ENCODE measurements at regions not wholly inside any gene's neighbourhood (a gene's known extent, or its start where the extent isn't known, plus 50 kb on each side); places are given as distances from the start of the nearest gene placed in this dataset.

DNA sequence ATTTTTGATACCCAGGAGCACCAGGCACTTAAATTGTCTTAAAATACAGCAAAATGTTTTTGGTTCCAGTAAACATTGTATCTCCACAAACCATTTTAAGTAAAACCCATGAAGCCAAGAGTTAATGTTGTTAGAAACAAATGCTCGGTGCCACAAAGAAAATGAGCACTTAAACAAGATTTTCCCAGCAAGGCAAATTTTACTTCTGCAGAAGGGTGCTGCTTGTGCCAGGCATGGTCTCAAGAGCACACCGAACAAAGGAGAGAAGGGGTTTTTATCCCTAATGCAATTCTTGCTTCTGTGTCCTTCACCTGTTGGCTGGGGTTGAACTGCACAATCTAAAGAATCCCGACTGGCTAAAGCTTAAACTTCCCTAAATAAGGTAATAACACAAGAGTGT lies 286.7 kb downstream of the ADCYAP1 start:
- DNase-seq = no peak
- 6% methylated on average over 3 of the region's 3 CpGs for WGBS (ENCODE audit: low lambda C conversion rate)
- Histone ChIP-seq H3K9me3 (no peaks in the 10 kb centered on the region), H3K4me2 (no peak overlapping the region), H3F3A (replicated peaks; ENCODE audit: insufficient read depth) (no peaks in the 10 kb centered on the region), H3K27ac (ENCODE audit: low read depth in 2 of 2, low read length in 1 of 2) (no peak overlapping the region), H3K79me2 (ENCODE audit: insufficient read depth) (no peaks in the 10 kb centered on the region), H3K9ac (no peak overlapping the region), H3K9me2 (no peaks in the 10 kb centered on the region), H3K27me3 (ENCODE audit: insufficient read depth) (no peaks in the 10 kb centered on the region), H3K36me3 (replicated peaks in 1 of 2; ENCODE audit: control insufficient read depth in 1 of 2, insufficient read depth in 2 of 2, low read length in 1 of 2) (no peaks in the 10 kb centered on the region), H3K4me1 (ENCODE audit: control insufficient read depth in 1 of 2, insufficient read depth in 2 of 2, low read depth in 1 of 2, low read length in 1 of 2) (no peaks in the 10 kb centered on the region), H2AFZ (ENCODE audit: low read depth) (no peak overlapping the region), H4K20me1 (ENCODE audit: insufficient read depth) (no peaks in the 10 kb centered on the region), H3K4me3 (ENCODE audit: low read depth in 2 of 2, low read length in 1 of 2) (no peak overlapping the region)
- ChIA-PET CTCF (no interaction called here), POLR2A (no interaction called here)
- TF ChIP-seq FOXJ3 (CRISPR knock-in tag; IDR thresholded peaks at IDR 0.05) (no peak), TAF1 (IDR thresholded peaks at IDR 0.05; ENCODE audit: borderline replicate concordance, low read depth, low read length) (no peak), ZBTB33 (IDR thresholded peaks at IDR 0.05; ENCODE audit: borderline replicate concordance, low read depth) (no peak), NRF1 (IDR thresholded peaks at IDR 0.05; ENCODE audit: low read depth, low read length) (no peak), USF1 (IDR thresholded peaks at IDR 0.05; ENCODE audit: borderline replicate concordance, low read depth) (no peak), RAD21 (IDR thresholded peaks at IDR 0.05; ENCODE audit: low read length) (no peak)
- TF ChIP-seq, protein P1, sequence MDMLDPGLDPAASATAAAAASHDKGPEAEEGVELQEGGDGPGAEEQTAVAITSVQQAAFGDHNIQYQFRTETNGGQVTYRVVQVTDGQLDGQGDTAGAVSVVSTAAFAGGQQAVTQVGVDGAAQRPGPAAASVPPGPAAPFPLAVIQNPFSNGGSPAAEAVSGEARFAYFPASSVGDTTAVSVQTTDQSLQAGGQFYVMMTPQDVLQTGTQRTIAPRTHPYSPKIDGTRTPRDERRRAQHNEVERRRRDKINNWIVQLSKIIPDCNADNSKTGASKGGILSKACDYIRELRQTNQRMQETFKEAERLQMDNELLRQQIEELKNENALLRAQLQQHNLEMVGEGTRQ (IDR thresholded peaks at IDR 0.05; ENCODE audit: borderline replicate concordance, low read depth, low read length) = no peak
- TF ChIP-seq, protein P2, sequence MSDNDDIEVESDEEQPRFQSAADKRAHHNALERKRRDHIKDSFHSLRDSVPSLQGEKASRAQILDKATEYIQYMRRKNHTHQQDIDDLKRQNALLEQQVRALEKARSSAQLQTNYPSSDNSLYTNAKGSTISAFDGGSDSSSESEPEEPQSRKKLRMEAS (IDR thresholded peaks at IDR 0.05; ENCODE audit: low read depth) = no peak

GRCh38 chr18:1213126-1213525 lies 308.5 kb downstream of the ADCYAP1 start:
- H3K9me3 ChIP-seq = 0 out of 2 replicates have a peak, but pooled peaks cover 4% of the 10 kb centered on the region
- no peaks in the 10 kb centered on the region for H3K79me2 ChIP-seq (ENCODE audit: insufficient read depth)
- POLR2A ChIA-PET = no interaction called here
- H3K4me3 ChIP-seq (ENCODE audit: low read depth in 2 of 2, low read length in 1 of 2) = no peak overlapping the region
- TF ChIP-seq CHD2 (IDR thresholded peaks at IDR 0.05; ENCODE audit: low read length, partially characterized antibody) (no peak), RAD21 (IDR thresholded peaks at IDR 0.05; ENCODE audit: low read length) (no peak), FOXJ3 (CRISPR knock-in tag; IDR thresholded peaks at IDR 0.05) (no peak), CTCF (IDR thresholded peaks at IDR 0.05) (no peak), GABPA (IDR thresholded peaks at IDR 0.05; ENCODE audit: low read depth) (no peak), ZBTB33 (IDR thresholded peaks at IDR 0.05; ENCODE audit: borderline replicate concordance, low read depth) (no peak), NRF1 (IDR thresholded peaks at IDR 0.05; ENCODE audit: low read depth, low read length) (no peak), SMC3 (IDR thresholded peaks at IDR 0.05; ENCODE audit: low read depth, low read length) (no peak), ELF1 (IDR thresholded peaks at IDR 0.05) (no peak)
- no peak overlapping the region for H3K4me2 ChIP-seq
- H2AFZ ChIP-seq (ENCODE audit: low read depth) = no peak overlapping the region
- CTCF ChIA-PET = no interaction called here
- H3K27ac ChIP-seq (ENCODE audit: low read depth in 2 of 2, low read length in 1 of 2) = no peak overlapping the region
- H3K4me1 ChIP-seq (ENCODE audit: control insufficient read depth in 1 of 2, insufficient read depth in 2 of 2, low read depth in 1 of 2, low read length in 1 of 2) = no peaks in the 10 kb centered on the region
- 9% methylated on average over 1 of the region's 1 CpG for WGBS (ENCODE audit: low lambda C conversion rate)
- no peaks in the 10 kb centered on the region for H3K27me3 ChIP-seq (ENCODE audit: insufficient read depth)
- no peaks in the 10 kb centered on the region for H3K9me2 ChIP-seq
- no peaks in the 10 kb centered on the region for H3F3A ChIP-seq (replicated peaks; ENCODE audit: insufficient read depth)
- H3K36me3 ChIP-seq (replicated peaks in 1 of 2; ENCODE audit: control insufficient read depth in 1 of 2, insufficient read depth in 2 of 2, low read length in 1 of 2) = no peaks in the 10 kb centered on the region
- no peak overlapping the region for H3K9ac ChIP-seq
- DNase-seq = no peak
- H4K20me1 ChIP-seq (ENCODE audit: insufficient read depth) = no peaks in the 10 kb centered on the region

Measured in SK-N-SH (cell line).